HG02852 (cell line): ENCODE measurements at regions not wholly inside any gene's neighbourhood (a gene's known extent, or its start where the extent isn't known, plus 50 kb on each side); places are given as distances from the start of the nearest gene placed in this dataset.
"Not testable (repeated sequence)": the region's sequence is repeated elsewhere in the genome, so short reads cannot be mapped to it uniquely, and the experiment has no call there.

ENCODE experiments used
- ATAC-seq: cut with Tn5 transposase; IDR thresholded peaks from one replicate; pipeline ENCODE4 v1.9.1; 2021; ENCODE audit warnings: mild to moderate bottlenecking, moderate library complexity; ENCODE audit not compliant: unreplicated experiment

DNA sequence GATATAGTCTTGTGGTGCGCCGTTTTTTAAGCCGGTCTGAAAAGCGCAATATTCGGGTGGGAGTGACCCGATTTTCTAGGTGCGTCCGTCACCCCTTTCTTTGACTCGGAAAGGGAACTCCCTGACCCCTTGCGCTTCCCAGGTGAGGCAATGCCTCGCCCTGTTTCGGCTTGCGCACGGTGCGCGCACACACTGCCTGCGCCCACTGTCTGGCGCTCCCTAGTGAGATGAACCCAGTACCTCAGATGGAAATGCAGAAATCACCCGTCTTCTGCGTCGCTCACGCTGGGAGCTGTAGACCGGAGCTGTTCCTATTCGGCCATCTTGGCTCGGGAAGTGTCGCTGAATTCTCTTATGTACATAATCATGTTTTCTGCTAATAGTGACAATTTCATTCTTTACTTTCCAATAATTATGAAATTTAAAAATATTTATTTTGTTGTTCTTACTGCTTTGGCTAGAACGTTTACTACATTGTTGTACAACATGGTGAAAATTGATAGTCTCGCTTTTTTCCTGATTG lies 61.2 kb upstream of the MINDY3 start:
- ATAC-seq, result not testable (repeated sequence)

DNA sequence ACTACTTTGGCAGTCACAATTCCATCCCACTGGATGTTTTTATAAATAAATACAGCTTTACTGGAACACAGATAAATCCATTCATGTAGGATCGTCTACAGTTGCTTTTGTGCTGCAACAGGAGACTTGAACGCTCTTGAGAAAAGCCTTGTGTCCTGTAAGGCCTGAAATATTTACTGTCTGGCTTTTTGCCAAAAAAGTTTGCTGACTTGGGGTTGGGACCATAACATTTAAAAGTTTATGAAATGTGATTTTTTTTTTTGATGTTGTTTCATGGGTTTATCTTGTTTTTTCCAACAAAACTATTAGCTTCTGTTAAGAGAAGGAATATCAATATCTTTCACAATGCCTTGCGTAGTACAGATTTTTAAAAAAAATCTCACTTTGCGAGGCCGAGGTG lies 71.1 kb upstream of the MINDY3 start:
- no peak for ATAC-seq

DNA sequence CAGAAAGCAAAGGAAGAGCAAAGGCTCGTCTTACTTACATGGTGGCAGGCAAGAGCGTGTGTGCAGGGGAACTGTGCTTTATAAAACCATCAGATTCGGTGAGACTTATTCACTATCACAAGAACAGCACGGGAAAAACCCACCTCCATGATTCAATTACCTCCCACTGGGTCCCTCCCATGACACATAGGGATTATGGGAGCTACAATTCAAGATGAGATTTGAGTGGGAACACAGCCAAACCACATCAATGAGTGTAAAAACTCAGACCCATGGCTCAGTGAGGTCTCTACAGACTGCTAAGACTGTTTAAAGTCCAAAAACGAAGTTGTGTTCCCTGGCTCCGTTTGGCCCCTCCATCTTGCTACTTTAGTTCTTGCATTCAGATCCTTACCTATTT lies 79.2 kb upstream of the MINDY3 start:
- ATAC-seq, result not testable (repeated sequence)

DNA sequence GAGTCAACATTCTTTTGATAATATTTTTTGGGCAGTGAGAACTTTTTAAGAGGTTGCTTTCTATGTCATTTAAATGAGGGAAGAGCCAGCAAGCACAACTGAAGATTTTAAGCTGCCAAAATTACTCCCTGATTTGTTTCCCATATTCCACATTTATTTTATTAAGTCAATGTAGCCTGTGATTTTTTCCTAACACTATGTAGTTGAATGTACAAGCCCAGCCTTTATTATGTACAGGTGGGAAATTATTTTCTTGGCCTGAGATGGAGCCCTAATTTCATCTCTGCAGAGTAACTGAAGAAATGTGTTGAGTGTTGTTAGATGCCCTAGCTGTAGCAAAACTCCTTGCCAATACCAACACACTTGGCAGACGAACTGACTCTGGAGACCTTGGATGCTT lies 83.1 kb upstream of the MINDY3 start:
- ATAC-seq, result no peak

DNA sequence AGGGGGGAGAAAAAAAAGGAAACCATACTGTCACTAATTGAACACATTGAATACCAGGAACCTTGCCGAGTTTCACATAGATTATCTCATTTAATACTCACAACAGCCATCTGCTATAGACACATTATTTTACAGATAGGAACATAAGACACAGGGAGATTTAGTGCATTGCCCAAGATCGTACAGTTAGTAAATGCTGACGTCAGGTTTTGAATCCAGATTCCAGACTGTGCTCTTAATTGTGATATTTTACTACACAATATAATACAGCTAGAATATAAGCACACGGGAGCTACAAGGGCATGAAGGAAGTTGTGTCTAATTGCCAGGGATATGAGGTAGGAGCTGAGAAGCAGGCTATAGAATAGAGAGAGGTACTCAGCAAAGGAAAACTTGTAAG lies 93.9 kb upstream of the MINDY3 start:
- ATAC-seq, result no peak

- no peak for ATAC-seq
These were observed 100.0 kb upstream of the MINDY3 start for GRCh38 chr10:15960277-15960676.

DNA sequence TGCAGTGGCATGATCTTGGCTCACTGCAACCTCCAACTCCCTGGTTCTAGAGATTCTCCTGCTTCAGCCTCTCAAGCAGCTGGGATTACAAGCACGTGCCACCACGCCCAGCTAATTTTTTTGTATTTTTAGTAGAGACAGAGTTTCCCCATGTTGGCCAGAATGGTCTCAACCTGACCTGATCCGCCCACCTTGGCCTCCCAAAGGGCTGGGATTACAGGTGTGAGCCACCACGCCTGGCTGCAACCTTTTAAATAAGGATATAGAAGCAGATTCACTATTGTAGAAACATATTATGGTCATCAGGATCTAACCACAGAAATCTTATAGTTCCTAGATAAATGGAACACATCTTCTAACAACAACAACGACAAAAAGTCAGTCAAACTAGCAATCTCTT lies 112.4 kb upstream of the MINDY3 start:
- ATAC-seq, result not testable (repeated sequence)

- no peak for ATAC-seq
These were observed 125.4 kb upstream of the MINDY3 start for GRCh38 chr10:15985690-15986089.

DNA sequence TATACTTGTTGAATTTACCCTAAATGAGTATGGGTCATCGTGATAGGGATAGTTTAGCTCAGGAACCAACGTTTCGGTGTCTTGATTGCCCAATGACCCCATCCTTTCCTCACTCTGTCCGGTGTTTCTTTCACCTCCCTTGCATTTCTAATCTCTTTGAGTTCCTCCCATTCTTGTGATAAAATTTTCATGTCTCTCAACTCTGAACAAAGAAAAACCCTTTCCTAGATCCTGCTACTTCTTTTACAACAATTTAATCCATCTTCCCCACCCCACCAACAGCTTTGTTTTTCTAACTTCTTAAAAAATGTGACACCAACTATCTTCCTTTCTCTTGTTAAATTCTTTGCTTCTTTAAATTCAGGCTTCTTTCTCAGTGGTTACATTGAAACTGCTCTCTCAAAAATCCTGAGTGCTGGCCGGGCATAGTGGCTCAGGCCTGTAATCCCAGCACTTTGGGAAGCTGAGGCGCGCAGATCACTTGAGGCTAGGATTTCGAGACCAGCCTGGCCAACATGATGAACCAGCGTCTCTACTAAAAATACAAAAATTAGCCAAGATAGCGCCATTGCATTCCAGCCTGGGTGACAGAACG lies 130.3 kb upstream of the MINDY3 start:
- ATAC-seq, result no peak

DNA sequence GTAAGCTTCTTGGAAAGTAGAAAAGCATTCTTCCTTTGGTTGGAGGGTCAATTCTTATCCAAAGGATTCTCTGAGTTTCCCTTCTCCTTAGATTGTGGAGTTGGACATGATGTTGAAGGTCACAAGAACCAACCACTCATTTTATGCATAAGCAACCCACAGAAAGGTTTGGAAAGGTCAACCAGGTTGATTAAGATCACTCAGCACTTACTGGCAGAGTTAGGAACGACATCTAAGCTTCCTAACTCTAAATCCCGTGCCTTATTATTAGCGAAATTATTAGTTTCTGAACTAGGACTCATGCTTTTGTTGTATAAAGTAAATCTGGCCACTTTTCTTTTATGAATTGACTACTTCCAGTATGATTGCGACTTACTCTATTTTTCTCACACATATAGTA lies 137.0 kb upstream of the MINDY3 start:
- no peak for ATAC-seq

GRCh38 chr10:16001581-16001980 lies 141.3 kb upstream of the MINDY3 start:
- no peak for ATAC-seq

DNA sequence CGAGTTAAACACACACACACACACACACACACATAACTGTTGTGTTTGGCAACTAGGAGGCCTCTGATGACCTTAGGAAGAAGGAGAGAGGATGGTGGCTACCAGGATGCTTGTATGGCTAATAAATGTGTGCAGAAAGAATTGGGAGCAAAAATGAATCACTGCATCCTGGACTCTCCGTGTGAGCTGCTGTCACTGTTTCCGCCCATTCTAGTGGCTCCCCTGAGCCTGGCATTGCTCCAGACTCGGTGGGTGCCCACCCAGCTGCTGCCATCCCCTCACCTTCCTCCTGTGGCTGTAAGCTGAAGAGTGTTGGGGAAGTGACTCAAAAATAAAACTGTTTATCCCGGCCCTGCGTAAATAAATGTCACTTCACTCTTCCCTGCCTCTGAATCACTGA lies 149.5 kb upstream of the MINDY3 start:
- ATAC-seq, result no peak

DNA sequence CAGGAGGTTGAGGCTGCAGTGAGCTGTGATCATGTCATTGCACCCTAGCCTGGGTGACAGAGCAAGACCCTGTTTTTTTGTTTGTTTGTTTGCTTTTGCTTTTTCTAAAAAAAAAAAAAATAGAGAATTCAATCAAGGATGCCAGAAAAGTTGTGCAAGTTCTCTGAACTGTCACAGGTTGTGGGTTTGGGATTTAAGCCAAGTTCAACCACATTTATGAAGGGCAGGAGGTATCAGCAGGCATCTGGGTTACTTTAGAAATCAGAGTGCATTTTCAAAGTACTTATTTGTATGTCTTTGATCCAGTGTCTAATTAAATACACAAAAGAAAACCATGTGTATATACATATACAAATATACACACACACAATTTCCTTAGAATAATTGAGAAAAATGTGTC lies 151.2 kb upstream of the MINDY3 start:
- no peak for ATAC-seq

- no peak for ATAC-seq
These were observed 154.2 kb upstream of the MINDY3 start for GRCh38 chr10:16014469-16014868.

DNA sequence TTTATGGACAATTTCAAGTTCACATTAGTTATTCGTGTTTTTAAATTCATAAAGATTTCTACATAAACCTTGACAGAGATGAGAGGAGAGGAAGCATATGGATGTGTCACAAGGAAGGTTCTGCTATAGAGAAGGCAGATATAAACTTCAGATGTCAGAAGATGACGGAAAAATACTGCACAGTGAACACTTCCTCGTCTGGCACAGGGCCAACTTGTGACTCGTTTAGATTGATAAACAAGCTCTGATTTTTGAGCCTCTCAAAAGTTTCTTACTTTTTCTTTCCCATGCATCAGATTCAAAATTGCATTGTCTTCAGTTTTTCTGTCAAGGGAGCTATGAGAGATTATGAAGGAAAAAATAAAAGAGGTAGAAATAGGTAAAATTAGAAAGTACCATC lies 156.4 kb upstream of the MINDY3 start:
- no peak for ATAC-seq

DNA sequence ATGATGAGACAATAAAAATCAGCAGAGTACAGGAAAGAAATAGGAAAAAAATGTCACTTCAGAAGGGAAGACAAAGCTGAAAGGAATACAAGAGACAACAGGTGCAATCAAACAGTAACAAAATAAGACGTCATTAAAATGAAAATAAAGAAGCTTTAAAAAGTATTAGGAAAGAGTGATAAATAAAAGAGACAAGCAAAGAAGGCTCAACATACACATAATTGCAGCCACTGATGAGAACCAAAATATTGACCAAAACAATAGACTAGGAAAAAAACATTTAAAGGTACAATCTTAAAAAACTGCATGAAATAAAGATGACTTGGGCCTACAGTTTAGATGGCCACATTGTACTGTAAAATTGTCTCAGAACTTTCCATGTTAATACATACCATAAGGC lies 160.5 kb upstream of the MINDY3 start:
- no peak for ATAC-seq

- not testable (repeated sequence) for ATAC-seq
These were observed 166.5 kb upstream of the MINDY3 start for GRCh38 chr10:16026832-16027231.

- no peak for ATAC-seq
These were observed 170.3 kb upstream of the MINDY3 start for GRCh38 chr10:16030562-16030961.

GRCh38 chr10:16049050-16049449 lies 188.7 kb upstream of the MINDY3 start:
- no peak for ATAC-seq

- no peak for ATAC-seq
These were observed 189.5 kb upstream of the MINDY3 start for GRCh38 chr10:16049782-16050181.

DNA sequence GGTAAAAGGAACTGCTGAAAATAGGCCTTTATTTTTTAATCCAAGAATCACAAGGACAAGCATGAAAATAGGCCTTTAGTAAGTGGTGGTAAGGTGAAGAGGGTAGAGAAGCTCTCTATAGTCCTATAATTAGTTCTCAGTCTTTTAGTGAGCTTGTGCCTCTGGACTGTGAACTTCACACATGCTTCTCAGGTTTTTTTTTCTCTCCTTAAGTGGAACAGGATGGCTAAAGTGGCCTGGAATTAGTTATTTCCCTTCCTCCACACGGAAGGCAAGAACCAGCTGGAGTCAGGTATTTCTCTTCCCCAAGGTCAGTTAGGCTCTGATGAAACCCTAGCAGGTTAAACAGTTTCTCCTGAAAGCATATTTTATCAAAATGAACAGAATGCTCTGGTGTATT lies 203.0 kb upstream of the MINDY3 start:
- ATAC-seq, result no peak

- ATAC-seq, result not testable (repeated sequence)
These were observed 223.2 kb upstream of the MINDY3 start for GRCh38 chr10:16083551-16083950.

DNA sequence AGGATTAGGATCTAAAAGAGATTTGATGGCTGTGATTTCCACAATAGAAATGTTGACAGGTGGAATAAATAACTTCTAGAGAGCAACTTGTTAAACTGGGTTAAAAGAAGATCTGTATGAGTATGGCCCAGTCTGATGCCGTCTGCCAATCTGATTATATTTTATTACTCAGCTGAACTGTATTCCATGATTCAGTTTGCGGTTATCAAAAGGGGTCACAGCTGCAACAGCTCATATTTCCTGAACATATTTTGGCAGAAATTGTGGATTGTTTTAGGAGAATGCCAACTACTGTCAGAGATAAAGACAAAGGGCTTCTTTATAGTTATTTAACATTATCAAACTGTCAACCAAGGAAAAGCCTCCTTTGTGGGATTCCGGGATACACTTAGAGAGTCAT lies 244.8 kb upstream of the MINDY3 start:
- ATAC-seq, result no peak
